NCI-H1930 (cell line): ENCODE measurements at regions not wholly inside any gene's neighbourhood (a gene's known extent, or its start where the extent isn't known, plus 50 kb on each side); places are given as distances from the start of the nearest gene placed in this dataset.

Experiments used
- DNase-seq, 2 experiments: peaks; one replicate each; lab custom pipeline; 2025; lab: John Stamatoyannopoulos, UW

- DNase-seq, result no peak
These were observed 810.5 kb downstream of the SLC4A3 start for GRCh38 chr2:220437938-220438337.

- DNase-seq, result no peak
These were observed 813.3 kb downstream of the SLC4A3 start for GRCh38 chr2:220440731-220441130.

GRCh38 chr2:220441404-220441803 lies 814.0 kb downstream of the SLC4A3 start:
- DNase-seq, result no peak

- DNase-seq, result no peak
These were observed 814.6 kb downstream of the SLC4A3 start for GRCh38 chr2:220442012-220442411.

- DNase-seq, result no peak
These were observed 818.1 kb downstream of the SLC4A3 start for GRCh38 chr2:220445429-220446105.

- no peak for DNase-seq
These were observed 818.8 kb downstream of the SLC4A3 start for GRCh38 chr2:220446106-220446712.

GRCh38 chr2:220450846-220451245 lies 823.4 kb downstream of the SLC4A3 start:
- no peak for DNase-seq

GRCh38 chr2:220451438-220451837 lies 824.0 kb downstream of the SLC4A3 start:
- no peak for DNase-seq

GRCh38 chr2:220452561-220452960 lies 825.1 kb downstream of the SLC4A3 start:
- DNase-seq, result no peak

- no peak for DNase-seq
These were observed 828.0 kb downstream of the SLC4A3 start for GRCh38 chr2:220455351-220455990.

GRCh38 chr2:220458051-220458450 lies 830.6 kb downstream of the SLC4A3 start:
- DNase-seq, result no peak

- DNase-seq, result no peak
These were observed 833.0 kb downstream of the SLC4A3 start for GRCh38 chr2:220460257-220460985.

- DNase-seq, result no peak
These were observed 836.4 kb downstream of the SLC4A3 start for GRCh38 chr2:220463876-220464275.

- DNase-seq, result no peak
These were observed 838.3 kb downstream of the SLC4A3 start for GRCh38 chr2:220465700-220466099.

- DNase-seq, result no peak
These were observed 838.8 kb downstream of the SLC4A3 start for GRCh38 chr2:220466251-220466691.

GRCh38 chr2:220469201-220469600 lies 841.8 kb downstream of the SLC4A3 start:
- peak in 1 of 2 experiments; percentile 2 for DNase-seq

- no peak for DNase-seq
These were observed 846.2 kb downstream of the SLC4A3 start for GRCh38 chr2:220473611-220474010.

GRCh38 chr2:220476877-220477276 lies 849.4 kb downstream of the SLC4A3 start:
- DNase-seq, result no peak

- DNase-seq, result no peak
These were observed 851.1 kb downstream of the SLC4A3 start for GRCh38 chr2:220478305-220479058.

- DNase-seq, result no peak
These were observed 855.3 kb downstream of the SLC4A3 start for GRCh38 chr2:220482716-220483115.

- no peak for DNase-seq
These were observed 861.7 kb downstream of the SLC4A3 start for GRCh38 chr2:220489121-220489520.

GRCh38 chr2:220491670-220492069 lies 864.2 kb downstream of the SLC4A3 start:
- DNase-seq, result no peak
